Duodenal mucosa (tissue), 2 donors: ENCODE measurements at regions not wholly inside any gene's neighbourhood (a gene's known extent, or its start where the extent isn't known, plus 50 kb on each side); places are given as distances from the start of the nearest gene placed in this dataset.

ENCODE experiments used
- H3K27ac ChIP-seq: one replicate; pipeline ENCODE4 v1.7.0; 2013; ENCODE audit warnings: low read depth, low read length
- H3K27me3 ChIP-seq, 2 donors: one replicate each; pipeline ENCODE4 v1.7.0; 2013; ENCODE audit warnings: low read length in 2 of 2, control low read depth in 1 of 2; ENCODE audit not compliant: insufficient read depth in 2 of 2, control insufficient read depth in 1 of 2
- H3K36me3 ChIP-seq, 2 donors: one replicate each; pipeline ENCODE4 v1.7.0; 2013; ENCODE audit warnings: low read length in 2 of 2, control low read depth in 1 of 2; ENCODE audit not compliant: insufficient read depth in 2 of 2, control insufficient read depth in 1 of 2
- H3K4me1 ChIP-seq, 2 donors: one replicate each; pipeline ENCODE4 v1.7.0; 2013; ENCODE audit warnings: low read length in 2 of 2, control low read depth in 1 of 2; ENCODE audit not compliant: insufficient read depth in 2 of 2, control insufficient read depth in 1 of 2
- H3K4me3 ChIP-seq, 2 donors: one replicate each; pipeline ENCODE4 v1.7.0; 2013; ENCODE audit warnings: low read length in 2 of 2, low read depth in 1 of 2
- H3K9ac ChIP-seq, 2 donors: one replicate each; pipeline ENCODE4 v1.7.0; 2013; ENCODE audit warnings: low read length in 2 of 2, low read depth in 1 of 2
- H3K9me3 ChIP-seq, 2 donors: one replicate each; pipeline ENCODE4 v1.7.0; 2013; ENCODE audit warnings: low read length in 2 of 2, control low read depth in 1 of 2; ENCODE audit not compliant: control insufficient read depth in 1 of 2

DNA sequence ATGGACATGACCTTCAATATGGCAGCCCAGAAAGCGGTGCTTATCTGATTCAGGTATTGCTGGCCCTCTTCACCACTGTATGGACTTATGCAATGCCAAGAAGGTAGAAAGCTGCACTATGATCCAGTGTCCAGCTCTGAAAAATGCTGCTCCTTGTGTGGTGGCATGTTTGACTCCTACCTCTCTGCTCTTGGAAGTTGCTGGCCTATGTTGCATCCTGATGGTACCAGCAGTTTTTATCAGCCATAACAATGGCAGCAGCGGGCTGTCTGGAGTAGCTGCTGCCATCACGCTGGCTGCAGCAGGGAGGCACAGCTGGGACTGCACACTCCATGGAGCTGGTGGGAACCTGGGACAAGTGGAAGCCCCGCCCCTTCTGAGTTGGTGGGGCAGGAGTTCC is 53.1 kb upstream of the MED9 start:
- Histone ChIP-seq H3K27ac (no peak overlapping the region), H3K9ac (no peak overlapping the region), H3K4me3 (no peak overlapping the region), H3K36me3 (no peaks in the 10 kb centered on the region), H3K27me3 (no peaks in the 10 kb centered on the region), H3K4me1 (no peaks in the 10 kb centered on the region), H3K9me3 (peaks cover 0 to 8% of the 10 kb centered on the region in 2 donors)

DNA sequence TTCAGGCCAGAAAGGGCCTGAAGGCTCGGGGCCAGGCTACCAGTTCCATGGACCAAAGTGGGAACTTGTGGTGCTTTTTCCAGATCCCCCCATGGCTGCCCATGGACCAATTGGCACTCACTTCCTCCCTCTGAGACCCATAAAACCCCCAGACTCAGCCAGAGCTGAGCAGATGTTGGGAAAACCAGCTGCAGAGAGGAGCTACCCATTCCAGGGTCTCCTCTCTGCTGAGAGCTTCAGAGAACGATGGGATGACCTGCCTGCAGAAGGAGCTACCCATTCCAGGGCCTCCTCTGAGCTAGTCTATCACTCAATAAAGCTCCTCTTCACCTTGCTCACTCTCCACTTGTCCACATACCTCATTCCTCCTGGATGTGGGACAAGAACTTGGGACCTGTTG is 52.2 kb upstream of the MED9 start:
- no peaks in the 10 kb centered on the region for H3K4me1 ChIP-seq
- H3K36me3 ChIP-seq = no peaks in the 10 kb centered on the region
- H3K27me3 ChIP-seq = no peaks in the 10 kb centered on the region
- H3K9ac ChIP-seq = no peak overlapping the region
- no peak overlapping the region for H3K27ac ChIP-seq
- peaks cover 0 to 8% of the 10 kb centered on the region in 2 donors for H3K9me3 ChIP-seq
- H3K4me3 ChIP-seq = no peak overlapping the region

DNA sequence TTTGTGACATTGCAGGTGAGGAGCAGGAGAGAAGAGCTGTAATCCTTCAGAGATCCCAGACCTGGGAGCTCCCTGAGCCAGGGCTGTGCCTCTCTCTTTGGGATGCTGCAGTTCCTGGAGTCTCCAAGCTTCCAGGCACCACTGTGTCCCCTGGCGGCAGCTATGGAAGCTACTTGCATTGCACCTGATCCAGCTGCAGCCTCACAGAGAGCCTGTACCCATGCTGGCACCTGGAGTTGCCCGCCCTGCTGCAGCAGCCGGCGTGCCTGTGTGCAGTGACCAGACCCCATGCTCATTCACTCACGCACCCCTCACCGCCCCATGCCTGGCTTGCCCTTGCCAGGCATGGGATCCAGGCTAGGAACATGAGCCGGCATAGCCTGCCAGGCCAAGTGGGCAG is 51.8 kb upstream of the MED9 start:
- Histone ChIP-seq H3K9ac (no peak overlapping the region), H3K9me3 (peaks cover 0 to 8% of the 10 kb centered on the region in 2 donors), H3K27me3 (no peaks in the 10 kb centered on the region), H3K27ac (no peak overlapping the region), H3K4me3 (no peak overlapping the region), H3K36me3 (no peaks in the 10 kb centered on the region), H3K4me1 (no peaks in the 10 kb centered on the region)

DNA sequence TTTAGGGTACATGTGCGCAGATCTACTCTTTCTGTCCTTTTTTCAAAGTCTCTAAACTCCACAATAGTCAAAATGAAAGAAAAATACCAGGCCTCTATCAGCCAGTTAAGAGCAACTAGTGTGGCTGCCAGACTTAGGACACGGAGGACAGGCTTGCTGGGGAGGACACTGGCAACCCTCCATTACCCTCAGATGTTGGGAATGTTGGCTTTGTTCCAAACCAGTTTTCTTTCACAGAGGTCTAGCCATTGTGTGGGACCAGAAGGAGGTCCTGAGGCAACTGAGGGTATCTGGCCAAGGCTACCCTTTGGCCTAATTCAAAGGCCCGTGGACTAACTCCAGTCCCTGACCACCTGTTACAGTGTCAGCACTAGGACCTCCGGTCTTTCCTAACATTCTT is 51.2 kb upstream of the MED9 start:
- Histone ChIP-seq H3K9ac (no peak overlapping the region), H3K36me3 (no peaks in the 10 kb centered on the region), H3K4me3 (no peak overlapping the region), H3K27me3 (no peaks in the 10 kb centered on the region), H3K4me1 (no peaks in the 10 kb centered on the region), H3K9me3 (peaks cover 0 to 8% of the 10 kb centered on the region in 2 donors), H3K27ac (no peak overlapping the region)

DNA sequence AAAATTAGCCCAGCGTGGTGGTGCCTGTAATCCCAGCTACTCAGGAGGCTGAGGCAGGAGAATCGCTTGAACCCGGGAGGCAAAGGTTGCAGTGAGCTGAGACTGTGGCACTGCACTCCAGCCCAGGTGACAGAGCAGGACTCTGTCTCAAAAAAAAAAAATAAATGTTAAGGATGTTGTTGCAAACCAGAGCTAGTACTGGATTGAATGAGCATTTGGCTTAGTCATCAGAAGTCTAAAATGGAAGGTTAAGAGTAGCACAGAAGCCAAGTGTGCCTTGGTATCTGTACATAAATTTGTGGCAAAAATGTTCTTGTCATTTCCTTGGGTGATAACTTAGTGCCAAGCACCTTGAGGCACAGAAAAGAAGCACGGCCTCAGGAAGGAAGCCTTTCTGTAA is 50.6 kb upstream of the MED9 start:
- H3K27ac ChIP-seq = no peak overlapping the region
- no peak overlapping the region for H3K4me3 ChIP-seq
- no peaks in the 10 kb centered on the region for H3K4me1 ChIP-seq
- H3K27me3 ChIP-seq = no peaks in the 10 kb centered on the region
- no peak overlapping the region for H3K9ac ChIP-seq
- peaks cover 0 to 8% of the 10 kb centered on the region in 2 donors for H3K9me3 ChIP-seq
- no peaks in the 10 kb centered on the region for H3K36me3 ChIP-seq
